Nephron progenitor cell (in vitro differentiated cells): ENCODE measurements at regions not wholly inside any gene's neighbourhood (a gene's known extent, or its start where the extent isn't known, plus 50 kb on each side); places are given as distances from the start of the nearest gene placed in this dataset.

ENCODE experiments used
- DNase-seq: peaks from one replicate; pipeline ENCODE4 v3.0.0; 2021
- H3K27ac Mint-ChIP-seq: 2 replicates; pipeline ENCODE4 v1.8.0; 2021; ENCODE audit warnings: mild to moderate bottlenecking, moderate library complexity, mixed read lengths
- H3K27me3 Mint-ChIP-seq: 2 replicates; pipeline ENCODE4 v1.8.0; 2021; ENCODE audit warnings: mild to moderate bottlenecking, low read depth, mixed read lengths; ENCODE audit not compliant: poor library complexity
- H3K36me3 Mint-ChIP-seq: 2 replicates; pipeline ENCODE4 v1.8.0; 2021; ENCODE audit warnings: low read depth, mixed read lengths
- H3K4me1 Mint-ChIP-seq: 2 replicates; pipeline ENCODE4 v1.8.0; 2021; ENCODE audit warnings: mixed read lengths
- H3K4me3 Mint-ChIP-seq: 2 replicates; pipeline ENCODE4 v1.8.0; 2021; ENCODE audit warnings: mild to moderate bottlenecking, moderate library complexity, mixed read lengths
- H3K9me3 Mint-ChIP-seq: 2 replicates; pipeline ENCODE4 v1.8.0; 2021; ENCODE audit warnings: mild to moderate bottlenecking, moderate library complexity, mixed read lengths
- CTCF ChIP-seq: fragments of 200-600 bp; sonication (generic); IDR thresholded peaks from 2 replicates; pipeline ENCODE4 v1.5.0; 2021; ENCODE audit warnings: antibody characterized with exemption

GRCh38 chr5:17918373-17919104, 284.3 kb downstream of the TAF11L14 start:
- H3K9me3 Mint-ChIP-seq, result peaks cover under 1% of the 10 kb centered on the region
- TF ChIP-seq CTCF, result no peak
- no peak overlapping the region for H3K4me3 Mint-ChIP-seq
- no peaks in the 10 kb centered on the region for H3K36me3 Mint-ChIP-seq
- H3K4me1 Mint-ChIP-seq, result peaks cover 4% of the 10 kb centered on the region
- no peaks in the 10 kb centered on the region for H3K27me3 Mint-ChIP-seq
- H3K27ac Mint-ChIP-seq, result no peak overlapping the region
- DNase-seq, result no peak

GRCh38 chr5:17925276-17925675, 291.0 kb downstream of the TAF11L14 start:
- TF ChIP-seq CTCF, result no peak
- Mint-ChIP-seq H3K27me3 (no peaks in the 10 kb centered on the region), H3K36me3 (no peaks in the 10 kb centered on the region), H3K27ac (no peak overlapping the region), H3K4me3 (no peak overlapping the region), H3K4me1 (no peaks in the 10 kb centered on the region), H3K9me3 (peaks cover 11% of the 10 kb centered on the region)
- no peak for DNase-seq

- DNase-seq, result no peak
- Mint-ChIP-seq H3K4me3 (no peak overlapping the region), H3K27me3 (no peaks in the 10 kb centered on the region), H3K27ac (no peak overlapping the region), H3K9me3 (peaks cover 29% of the 10 kb centered on the region), H3K4me1 (no peaks in the 10 kb centered on the region), H3K36me3 (no peaks in the 10 kb centered on the region)
- no peak for TF ChIP-seq CTCF
These were observed 294.3 kb downstream of the TAF11L14 start for GRCh38 chr5:17928581-17928981.

- H3K9me3 Mint-ChIP-seq, result peaks cover 31% of the 10 kb centered on the region
- no peaks in the 10 kb centered on the region for H3K27me3 Mint-ChIP-seq
- no peak for TF ChIP-seq CTCF
- H3K4me1 Mint-ChIP-seq, result no peaks in the 10 kb centered on the region
- no peak for DNase-seq
- H3K4me3 Mint-ChIP-seq, result no peak overlapping the region
- no peak overlapping the region for H3K27ac Mint-ChIP-seq
- no peaks in the 10 kb centered on the region for H3K36me3 Mint-ChIP-seq
These were observed 294.9 kb downstream of the TAF11L14 start for GRCh38 chr5:17929171-17929570.

GRCh38 chr5:17930346-17930745, 296.1 kb downstream of the TAF11L14 start:
- Mint-ChIP-seq H3K27ac (no peak overlapping the region), H3K36me3 (no peaks in the 10 kb centered on the region), H3K4me1 (no peaks in the 10 kb centered on the region), H3K9me3 (peaks cover 34% of the 10 kb centered on the region), H3K4me3 (no peak overlapping the region), H3K27me3 (no peaks in the 10 kb centered on the region)
- no peak for DNase-seq
- no peak for TF ChIP-seq CTCF

GRCh38 chr5:17944046-17944445, 309.8 kb downstream of the TAF11L14 start:
- Mint-ChIP-seq H3K4me3 (no peak overlapping the region), H3K9me3 (no peaks in the 10 kb centered on the region), H3K4me1 (no peaks in the 10 kb centered on the region), H3K36me3 (no peaks in the 10 kb centered on the region), H3K27me3 (no peaks in the 10 kb centered on the region), H3K27ac (no peak overlapping the region)
- no peak for TF ChIP-seq CTCF
- no peak for DNase-seq
